ENCODE measurements at regions not wholly inside any gene's neighbourhood (a gene's known extent, or its start where the extent isn't known, plus 50 kb on each side); places are given as distances from the start of the nearest gene placed in this dataset.
"Not testable (repeated sequence)": the region's sequence is repeated elsewhere in the genome, so short reads cannot be mapped to it uniquely, and the experiment has no call there.

DNA sequence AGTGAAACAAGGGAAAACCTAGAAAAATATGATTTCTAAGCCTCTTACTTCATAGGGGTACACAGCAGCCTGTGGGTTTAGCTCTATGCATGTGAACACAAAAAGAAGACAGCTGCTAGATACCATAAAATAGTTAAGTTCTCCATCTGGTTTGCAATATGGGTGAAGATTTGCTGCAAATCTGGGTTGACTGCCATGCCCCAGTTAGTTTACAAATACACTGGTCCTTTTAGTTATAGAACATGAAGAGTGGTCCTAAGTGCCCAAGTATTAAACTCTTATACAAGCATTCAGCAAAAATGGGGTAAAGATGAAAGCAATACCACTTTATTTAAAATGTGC, 176.1 kb downstream of the AEBP2 start:
- Histone ChIP-seq H3K9ac (ENCODE audit: insufficient read length) (no peak overlapping the region), H3K4me3 (no peak overlapping the region), H3K36me3 (ENCODE audit: insufficient read depth, low read length) (no peaks in the 10 kb centered on the region), H3K9me3 (ENCODE audit: low read depth, low read length) (peaks cover 3% of the 10 kb centered on the region; the same call in 1 of the 2 replicates), H3K27ac (no peak overlapping the region)
- TF ChIP-seq EZH2 (IDR thresholded peaks at IDR 0.05): no peak
- no peak for TF ChIP-seq FOXP2 (optimal IDR thresholded peaks at IDR 0.05; ENCODE audit: control extremely low read depth, extremely low read length, insufficient read depth)
- TF ChIP-seq POLR2AphosphoS5 (IDR thresholded peaks at IDR 0.05; ENCODE audit: borderline replicate concordance, low read depth, low read length): no peak
- no peak for DNase-seq (ENCODE audit: low read depth, low spot score)

DNA sequence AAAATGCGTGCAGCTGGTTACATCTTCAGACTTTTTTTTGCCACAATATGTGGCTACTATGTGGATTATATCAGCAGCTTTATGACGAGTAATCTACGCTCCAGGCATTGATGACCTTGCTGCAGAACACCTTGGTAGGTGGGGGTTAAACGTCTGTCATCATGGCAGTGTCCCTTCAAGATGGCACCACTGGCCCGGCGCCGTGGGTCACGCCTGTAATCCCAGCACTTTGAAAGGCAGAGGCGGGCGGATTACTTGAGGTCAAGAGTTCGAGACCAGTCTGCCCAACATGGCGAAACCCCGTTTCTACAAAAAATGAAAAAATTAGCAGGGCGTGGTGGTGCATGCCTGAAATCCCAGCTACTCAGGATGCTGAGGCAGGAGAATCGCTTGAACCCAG, 177.5 kb downstream of the AEBP2 start:
- no peak for TF ChIP-seq FOXP2 (optimal IDR thresholded peaks at IDR 0.05; ENCODE audit: control extremely low read depth, extremely low read length, insufficient read depth)
- no peak for TF ChIP-seq POLR2AphosphoS5 (IDR thresholded peaks at IDR 0.05; ENCODE audit: borderline replicate concordance, low read depth, low read length)
- TF ChIP-seq EZH2 (IDR thresholded peaks at IDR 0.05): no peak
- Histone ChIP-seq H3K4me3 (no peak overlapping the region), H3K9ac (ENCODE audit: insufficient read length) (no peak overlapping the region), H3K36me3 (ENCODE audit: insufficient read depth, low read length) (no peaks in the 10 kb centered on the region), H3K9me3 (ENCODE audit: low read depth, low read length) (no peaks in the 10 kb centered on the region), H3K27ac (no peak overlapping the region)
- DNase-seq (ENCODE audit: low read depth, low spot score): no peak

DNA sequence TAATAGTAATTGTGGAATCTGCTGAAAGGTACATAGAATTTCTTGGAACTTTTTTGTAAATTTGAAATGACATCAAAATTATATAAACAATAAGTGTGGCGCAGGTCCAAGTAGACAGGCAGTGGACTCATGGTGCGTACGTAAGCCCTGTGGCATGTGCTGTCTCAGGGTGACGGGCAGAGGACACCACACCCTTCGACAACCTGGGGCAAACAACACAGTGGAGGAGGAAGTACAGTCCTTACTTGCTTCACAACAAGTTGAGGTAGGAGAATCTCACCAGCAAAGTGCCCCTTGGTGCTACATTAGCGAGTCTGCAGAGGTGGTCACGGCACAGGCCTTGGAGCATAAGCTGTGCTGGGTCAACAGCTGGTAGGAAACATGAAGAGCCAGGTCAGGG, 180.9 kb downstream of the AEBP2 start:
- Histone ChIP-seq H3K27ac (no peak overlapping the region), H3K36me3 (ENCODE audit: insufficient read depth, low read length) (no peaks in the 10 kb centered on the region), H3K9ac (ENCODE audit: insufficient read length) (no peak overlapping the region), H3K4me3 (no peak overlapping the region), H3K9me3 (ENCODE audit: low read depth, low read length) (no peaks in the 10 kb centered on the region)
- TF ChIP-seq FOXP2 (optimal IDR thresholded peaks at IDR 0.05; ENCODE audit: control extremely low read depth, extremely low read length, insufficient read depth): no peak
- TF ChIP-seq EZH2 (IDR thresholded peaks at IDR 0.05): no peak
- no peak for TF ChIP-seq POLR2AphosphoS5 (IDR thresholded peaks at IDR 0.05; ENCODE audit: borderline replicate concordance, low read depth, low read length)
- DNase-seq (ENCODE audit: low read depth, low spot score): no peak

DNA sequence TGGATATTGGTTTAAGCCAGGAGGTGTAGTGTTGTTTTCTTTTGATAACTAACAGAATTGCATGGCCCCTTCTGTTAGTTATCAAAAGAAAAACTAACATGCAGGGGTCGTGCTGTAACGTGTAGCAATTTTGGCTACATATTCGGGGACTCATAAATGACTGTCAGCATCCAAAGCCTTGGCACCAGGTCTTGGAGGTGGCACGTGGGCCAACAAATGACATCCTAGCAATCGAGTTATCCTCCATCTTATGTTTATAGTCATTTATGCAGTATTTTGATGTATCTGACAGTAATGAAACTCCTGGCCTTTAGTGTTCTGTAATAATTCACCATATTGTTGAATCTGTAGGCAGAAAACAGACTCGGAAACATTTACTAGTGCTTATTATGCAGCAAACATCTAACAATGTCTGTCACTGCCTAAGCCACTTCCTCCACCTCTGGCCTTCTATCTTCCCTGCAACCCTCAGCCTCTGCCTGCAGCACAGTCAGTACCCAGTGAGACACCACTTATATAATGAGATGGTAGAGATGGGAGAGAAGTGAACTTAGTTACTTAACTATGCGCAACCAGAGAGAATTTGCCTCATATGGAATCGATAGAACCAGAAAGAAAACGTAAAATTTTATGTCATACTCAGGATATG, 184.6 kb downstream of the AEBP2 start:
- no peak for TF ChIP-seq POLR2AphosphoS5 (IDR thresholded peaks at IDR 0.05; ENCODE audit: borderline replicate concordance, low read depth, low read length)
- TF ChIP-seq FOXP2 (optimal IDR thresholded peaks at IDR 0.05; ENCODE audit: control extremely low read depth, extremely low read length, insufficient read depth): peak; percentile 11
- peak overlapping the region; percentile 20 for H3K9ac ChIP-seq (ENCODE audit: insufficient read length)
- no peak for DNase-seq (ENCODE audit: low read depth, low spot score)
- H3K36me3 ChIP-seq (ENCODE audit: insufficient read depth, low read length): no peaks in the 10 kb centered on the region
- peak overlapping the region; percentile 99 for H3K27ac ChIP-seq
- no peaks in the 10 kb centered on the region; the same call in 1 of the 2 replicates for H3K9me3 ChIP-seq (ENCODE audit: low read depth, low read length)
- peak overlapping the region; percentile 55 for H3K4me3 ChIP-seq

DNA sequence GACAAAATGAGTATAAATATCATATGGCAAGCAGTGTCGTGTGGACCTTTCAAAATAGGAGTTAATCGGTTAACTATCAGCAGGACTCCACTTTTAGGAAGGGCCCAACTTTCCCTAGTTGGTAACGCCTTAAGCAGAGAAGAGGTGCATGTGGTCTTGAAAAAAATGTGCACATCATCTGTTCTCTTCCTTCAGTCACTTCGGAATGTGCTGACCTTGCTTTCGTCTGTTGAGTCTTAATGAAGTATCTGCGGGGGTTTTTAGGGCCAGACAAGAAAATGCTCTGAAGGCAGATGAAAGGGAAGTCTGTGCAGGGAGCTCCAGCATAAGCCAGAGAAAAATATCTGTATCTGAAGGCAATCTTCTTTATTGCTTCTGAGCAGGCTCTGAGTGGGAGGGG, 185.2 kb downstream of the AEBP2 start:
- DNase-seq (ENCODE audit: low read depth, low spot score): peak; percentile 97
- Histone ChIP-seq H3K9me3 (ENCODE audit: low read depth, low read length) (no peaks in the 10 kb centered on the region; the same call in 1 of the 2 replicates), H3K27ac (peak overlapping the region; percentile 99), H3K4me3 (peak overlapping the region; percentile 55), H3K36me3 (ENCODE audit: insufficient read depth, low read length) (no peaks in the 10 kb centered on the region), H3K9ac (ENCODE audit: insufficient read length) (no peak overlapping the region)
- no peak for TF ChIP-seq EZH2 (IDR thresholded peaks at IDR 0.05)
- TF ChIP-seq FOXP2 (optimal IDR thresholded peaks at IDR 0.05; ENCODE audit: control extremely low read depth, extremely low read length, insufficient read depth): no peak
- peak; percentile 79 for TF ChIP-seq POLR2AphosphoS5 (IDR thresholded peaks at IDR 0.05; ENCODE audit: borderline replicate concordance, low read depth, low read length)

DNA sequence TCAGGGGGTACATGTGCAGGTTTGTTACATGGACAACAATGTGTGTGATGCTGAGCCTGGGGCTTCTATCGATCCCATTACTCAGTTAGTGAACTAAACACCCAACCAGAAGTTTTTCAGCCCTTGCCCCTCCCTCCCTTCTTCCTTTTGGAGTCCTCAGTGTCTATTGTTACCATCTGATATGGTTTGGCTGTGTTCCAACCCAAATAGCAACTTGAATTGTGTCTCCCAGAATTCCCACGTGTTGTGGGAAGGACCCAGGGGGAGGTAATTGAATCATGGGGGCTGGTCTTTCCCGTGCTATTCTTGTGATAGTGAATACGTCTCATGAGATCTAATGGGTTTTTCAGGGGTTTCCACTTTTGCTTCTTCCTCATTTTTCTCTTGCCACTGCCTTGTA, 186.3 kb downstream of the AEBP2 start:
- H3K4me3 ChIP-seq; H3K9me3 ChIP-seq (ENCODE audit: low read depth, low read length); DNase-seq (ENCODE audit: low read depth, low spot score); H3K9ac ChIP-seq (ENCODE audit: insufficient read length); H3K36me3 ChIP-seq (ENCODE audit: insufficient read depth, low read length): not testable (repeated sequence)
- peak overlapping the region; percentile 99 for H3K27ac ChIP-seq

DNA sequence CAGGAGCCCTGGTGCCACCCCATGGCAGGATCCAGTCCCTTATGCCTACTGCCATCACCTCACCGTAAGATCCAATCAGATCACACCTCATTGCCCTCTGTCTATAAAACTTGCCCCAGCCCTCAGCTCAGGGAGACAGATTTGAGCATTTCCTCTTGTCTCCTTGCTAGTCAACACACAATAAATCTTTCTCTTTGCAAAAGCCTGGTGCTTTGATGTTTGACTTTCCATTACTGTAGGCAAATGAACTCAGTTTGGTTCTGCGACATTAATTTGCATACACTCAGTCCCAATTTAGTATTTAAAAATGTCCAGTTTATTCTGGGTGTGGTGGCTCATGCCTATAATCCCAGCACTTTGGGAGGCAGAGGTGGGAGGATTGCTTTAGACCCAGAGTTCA, 188.4 kb downstream of the AEBP2 start:
- no peak for TF ChIP-seq FOXP2 (optimal IDR thresholded peaks at IDR 0.05; ENCODE audit: control extremely low read depth, extremely low read length, insufficient read depth)
- no peak for TF ChIP-seq POLR2AphosphoS5 (IDR thresholded peaks at IDR 0.05; ENCODE audit: borderline replicate concordance, low read depth, low read length)
- no peak for TF ChIP-seq EZH2 (IDR thresholded peaks at IDR 0.05)
- DNase-seq (ENCODE audit: low read depth, low spot score): no peak
- H3K9me3 ChIP-seq (ENCODE audit: low read depth, low read length): no peaks in the 10 kb centered on the region; the same call in 1 of the 2 replicates
- H3K9ac ChIP-seq (ENCODE audit: insufficient read length): no peak overlapping the region
- H3K36me3 ChIP-seq (ENCODE audit: insufficient read depth, low read length): no peaks in the 10 kb centered on the region
- H3K4me3 ChIP-seq: no peak overlapping the region
- no peak overlapping the region for H3K27ac ChIP-seq

DNA sequence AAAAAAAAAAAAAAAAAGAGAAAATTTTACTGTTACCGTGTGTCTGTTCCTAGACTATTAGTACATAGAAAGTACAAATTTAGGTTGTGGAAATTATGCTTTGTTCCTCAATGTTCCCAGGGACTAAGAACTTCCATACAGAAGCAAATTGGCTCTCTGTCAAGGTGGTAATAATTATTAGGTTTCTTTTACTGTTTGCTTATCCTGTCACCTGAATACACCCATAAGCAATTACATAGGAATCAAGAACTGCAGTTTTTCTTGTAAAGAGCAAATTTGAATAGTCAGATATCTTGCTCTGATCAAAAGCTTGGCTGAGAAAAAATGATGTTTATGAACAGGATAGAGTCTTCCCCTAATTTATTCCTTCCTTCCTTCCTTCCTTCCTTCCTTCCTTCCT, 191.2 kb downstream of the AEBP2 start:
- H3K27ac ChIP-seq: peak overlapping the region; percentile 95
- TF ChIP-seq POLR2AphosphoS5 (IDR thresholded peaks at IDR 0.05; ENCODE audit: borderline replicate concordance, low read depth, low read length) (peak; percentile 38; the same call in 1 of the 2 replicates), FOXP2 (optimal IDR thresholded peaks at IDR 0.05; ENCODE audit: control extremely low read depth, extremely low read length, insufficient read depth) (no peak), EZH2 (IDR thresholded peaks at IDR 0.05) (no peak)
- H3K9ac ChIP-seq (ENCODE audit: insufficient read length): peak overlapping the region; percentile 36
- DNase-seq (ENCODE audit: low read depth, low spot score): peak; percentile 91
- H3K36me3 ChIP-seq (ENCODE audit: insufficient read depth, low read length): no peaks in the 10 kb centered on the region
- H3K4me3 ChIP-seq: 0 out of 2 replicates have a peak overlapping the region, but pooled peaks have one; percentile 18
- H3K9me3 ChIP-seq (ENCODE audit: low read depth, low read length): no peaks in the 10 kb centered on the region; the same call in 1 of the 2 replicates

DNA sequence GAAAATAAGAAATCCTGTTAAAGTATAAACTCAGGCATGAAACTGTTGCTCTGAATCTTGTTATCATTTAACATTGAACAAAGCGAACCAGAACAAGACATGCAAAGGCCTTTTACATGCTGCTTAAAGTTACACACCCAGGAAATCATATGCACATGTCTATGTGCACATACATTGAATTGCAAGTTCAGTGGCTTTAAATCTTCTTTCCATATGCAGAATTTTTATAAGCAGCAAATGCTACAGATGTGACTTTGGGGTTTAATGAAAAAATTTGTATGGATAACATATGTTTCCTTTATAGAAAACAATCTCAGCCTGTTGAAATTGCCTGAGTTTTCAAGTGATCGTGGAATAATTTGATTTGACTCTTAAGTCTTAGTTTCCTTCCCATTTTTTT, 193.9 kb downstream of the AEBP2 start:
- H3K9me3 ChIP-seq (ENCODE audit: low read depth, low read length): no peaks in the 10 kb centered on the region
- peak overlapping the region; percentile 66 for H3K9ac ChIP-seq (ENCODE audit: insufficient read length)
- H3K27ac ChIP-seq: peak overlapping the region; percentile 99
- no peak; the same call in 1 of the 2 replicates for TF ChIP-seq POLR2AphosphoS5 (IDR thresholded peaks at IDR 0.05; ENCODE audit: borderline replicate concordance, low read depth, low read length)
- TF ChIP-seq EZH2 (IDR thresholded peaks at IDR 0.05): no peak
- no peak for TF ChIP-seq FOXP2 (optimal IDR thresholded peaks at IDR 0.05; ENCODE audit: control extremely low read depth, extremely low read length, insufficient read depth)
- H3K4me3 ChIP-seq: peak overlapping the region; percentile 65
- DNase-seq (ENCODE audit: low read depth, low spot score): peak; percentile 73
- no peaks in the 10 kb centered on the region for H3K36me3 ChIP-seq (ENCODE audit: insufficient read depth, low read length)
